Upper lobe of left lung (tissue), 4 donors: ENCODE measurements at regions not wholly inside any gene's neighbourhood (a gene's known extent, or its start where the extent isn't known, plus 50 kb on each side); places are given as distances from the start of the nearest gene placed in this dataset.

Experiments
- EP300 ChIP-seq, 4 donors: sonication (generic); formaldehyde crosslinking; IDR thresholded peaks; one replicate each; pipeline ENCODE4 v1.5.1; 2017; ENCODE audit warnings: antibody characterized with exemption in 4 of 4, control low read depth in 2 of 4
- POLR2A ChIP-seq, 4 donors: fragments of 450-650 bp; IDR thresholded peaks; one replicate each; pipeline ENCODE4 v1.5.1; 2016 to 2017; ENCODE audit warnings: antibody characterized with exemption in 4 of 4, mild to moderate bottlenecking in 2 of 4
- POLR2AphosphoS5 ChIP-seq, 2 donors: sonication (generic); formaldehyde crosslinking; IDR thresholded peaks; one replicate each; pipeline ENCODE4 v1.5.1; 2017; ENCODE audit warnings: antibody characterized with exemption in 2 of 2
- TF ChIP-seq, protein P1 (sequence below), 6 experiments: fragments of 450-650 bp in 4 of 6; fragments of 200-600 bp in 2 of 6; sonication (generic) in 2 of 6; IDR thresholded peaks; one replicate each; pipeline ENCODE4 v1.5.1; 2016 to 2019; ENCODE audit warnings: antibody characterized with exemption in 6 of 6

DNA sequence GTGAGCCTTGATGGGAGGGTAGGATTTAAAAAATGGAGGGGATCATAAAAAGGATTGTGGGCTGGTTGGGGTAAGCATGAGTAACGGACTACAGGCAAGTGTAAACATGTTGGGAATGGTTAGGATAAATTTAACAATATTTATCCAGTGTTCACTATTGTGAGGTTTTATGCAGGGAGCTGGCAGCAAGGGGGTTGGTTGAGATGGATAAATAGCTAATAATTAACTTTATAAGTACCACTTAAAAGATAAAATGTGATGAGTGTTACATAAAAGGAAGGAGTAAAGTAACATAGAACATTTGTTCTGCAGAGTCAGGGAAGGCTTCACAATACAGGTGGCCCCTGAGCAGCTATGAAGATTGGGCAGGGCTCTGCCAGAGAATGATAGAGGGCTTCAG, 109.0 kb downstream of the NGF start:
- TF ChIP-seq, protein P1, sequence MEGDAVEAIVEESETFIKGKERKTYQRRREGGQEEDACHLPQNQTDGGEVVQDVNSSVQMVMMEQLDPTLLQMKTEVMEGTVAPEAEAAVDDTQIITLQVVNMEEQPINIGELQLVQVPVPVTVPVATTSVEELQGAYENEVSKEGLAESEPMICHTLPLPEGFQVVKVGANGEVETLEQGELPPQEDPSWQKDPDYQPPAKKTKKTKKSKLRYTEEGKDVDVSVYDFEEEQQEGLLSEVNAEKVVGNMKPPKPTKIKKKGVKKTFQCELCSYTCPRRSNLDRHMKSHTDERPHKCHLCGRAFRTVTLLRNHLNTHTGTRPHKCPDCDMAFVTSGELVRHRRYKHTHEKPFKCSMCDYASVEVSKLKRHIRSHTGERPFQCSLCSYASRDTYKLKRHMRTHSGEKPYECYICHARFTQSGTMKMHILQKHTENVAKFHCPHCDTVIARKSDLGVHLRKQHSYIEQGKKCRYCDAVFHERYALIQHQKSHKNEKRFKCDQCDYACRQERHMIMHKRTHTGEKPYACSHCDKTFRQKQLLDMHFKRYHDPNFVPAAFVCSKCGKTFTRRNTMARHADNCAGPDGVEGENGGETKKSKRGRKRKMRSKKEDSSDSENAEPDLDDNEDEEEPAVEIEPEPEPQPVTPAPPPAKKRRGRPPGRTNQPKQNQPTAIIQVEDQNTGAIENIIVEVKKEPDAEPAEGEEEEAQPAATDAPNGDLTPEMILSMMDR (IDR thresholded peaks at IDR 0.05): no peak
- TF ChIP-seq POLR2A (IDR thresholded peaks at IDR 0.05): no peak
- no peak for TF ChIP-seq EP300 (IDR thresholded peaks at IDR 0.05)
- no peak for TF ChIP-seq POLR2AphosphoS5 (IDR thresholded peaks at IDR 0.05)
